Kasumi-1 (cell line): ENCODE measurements at regions not wholly inside any gene's neighbourhood (a gene's known extent, or its start where the extent isn't known, plus 50 kb on each side); places are given as distances from the start of the nearest gene placed in this dataset.

ENCODE experiments used
- DNase-seq, 2 experiments: peaks; one replicate each; lab custom pipeline; 2025; lab: John Stamatoyannopoulos, UW

DNA sequence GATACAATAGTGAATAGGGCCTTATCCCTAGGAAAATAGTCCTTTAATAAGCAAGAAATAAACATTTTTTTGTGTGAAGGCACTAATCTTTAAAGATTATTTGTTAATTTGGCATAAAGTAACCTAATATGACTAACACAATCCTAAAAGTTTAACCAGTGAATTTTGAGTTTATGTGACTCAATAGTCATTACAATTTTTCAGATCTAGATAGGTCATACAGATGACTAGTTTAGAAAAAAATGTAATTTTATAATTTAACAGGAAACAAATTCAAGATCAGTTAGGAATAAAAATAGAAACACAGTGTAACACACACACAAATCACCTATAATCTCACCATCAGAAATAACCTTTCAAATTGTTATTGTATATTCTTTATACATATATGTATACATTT, 620.7 kb upstream of the ALCAM start:
- DNase-seq, result no peak

GRCh38 chr3:104750581-104750980, 616.1 kb upstream of the ALCAM start:
- no peak for DNase-seq

DNA sequence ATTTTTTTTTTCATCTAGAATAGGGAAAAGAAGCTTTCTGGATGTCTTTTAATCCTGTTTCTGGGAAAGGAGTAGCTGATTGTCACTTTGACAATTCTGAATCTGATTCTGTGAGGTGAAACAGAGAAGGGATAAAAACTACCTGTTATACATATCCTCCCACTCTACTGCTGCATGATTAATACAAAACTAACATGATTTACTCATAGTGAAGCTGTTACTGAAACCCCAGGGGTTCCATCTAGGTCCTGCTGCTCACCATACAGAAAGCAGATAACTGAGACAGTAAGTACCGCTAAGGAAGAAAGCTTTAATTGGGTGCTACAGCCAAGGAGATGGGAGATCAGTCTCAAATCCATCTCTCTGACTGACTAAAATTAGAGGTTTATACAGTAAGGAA, 610.9 kb upstream of the ALCAM start:
- no peak for DNase-seq

- no peak for DNase-seq
Measured at GRCh38 chr3:104763007-104763406, 603.7 kb upstream of the ALCAM start.

GRCh38 chr3:104764496-104764895, 602.2 kb upstream of the ALCAM start:
- DNase-seq, result no peak

DNA sequence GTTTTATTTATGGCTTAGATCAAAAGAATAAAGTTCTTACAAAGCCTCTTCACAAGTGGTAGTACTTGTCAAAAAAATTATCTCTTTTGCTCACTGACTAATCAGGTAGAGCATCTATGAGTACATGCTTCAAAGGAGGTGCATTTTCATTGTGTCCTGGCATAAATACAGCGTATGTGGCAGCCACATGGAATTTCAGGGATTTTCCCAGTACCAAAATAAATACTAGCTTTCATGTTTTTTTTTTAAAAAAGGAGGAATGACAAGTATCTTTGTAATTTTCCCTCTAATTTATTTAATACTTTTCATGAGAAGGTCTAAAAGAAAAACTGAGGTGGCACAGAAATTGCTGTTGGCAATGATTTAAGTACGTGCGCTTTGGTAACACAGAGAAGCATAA, 597.8 kb upstream of the ALCAM start:
- no peak for DNase-seq

- DNase-seq, result no peak
Measured at GRCh38 chr3:104779324-104779723, 587.4 kb upstream of the ALCAM start.

DNA sequence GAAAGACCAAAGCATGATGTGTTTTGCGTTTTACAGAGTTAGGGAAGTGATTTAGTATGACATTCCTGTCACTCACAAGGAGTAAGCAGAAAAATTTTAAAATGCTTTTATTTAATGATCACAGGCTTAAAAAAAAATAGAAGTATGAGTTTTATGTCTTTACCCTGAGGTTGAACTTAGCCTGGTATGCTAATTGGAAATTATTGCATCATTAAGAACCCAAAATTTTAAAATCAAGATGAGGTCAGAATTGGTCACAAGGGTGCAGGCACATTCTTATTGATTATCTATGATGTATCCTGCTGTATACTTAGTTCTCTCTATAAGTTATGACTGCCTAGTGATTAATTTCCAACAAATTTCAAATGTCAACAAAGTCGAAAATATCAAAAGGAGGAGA, 585.6 kb upstream of the ALCAM start:
- no peak for DNase-seq

GRCh38 chr3:104785947-104786346, 580.8 kb upstream of the ALCAM start:
- no peak for DNase-seq

GRCh38 chr3:104787306-104787705, 579.4 kb upstream of the ALCAM start:
- DNase-seq, result no peak

DNA sequence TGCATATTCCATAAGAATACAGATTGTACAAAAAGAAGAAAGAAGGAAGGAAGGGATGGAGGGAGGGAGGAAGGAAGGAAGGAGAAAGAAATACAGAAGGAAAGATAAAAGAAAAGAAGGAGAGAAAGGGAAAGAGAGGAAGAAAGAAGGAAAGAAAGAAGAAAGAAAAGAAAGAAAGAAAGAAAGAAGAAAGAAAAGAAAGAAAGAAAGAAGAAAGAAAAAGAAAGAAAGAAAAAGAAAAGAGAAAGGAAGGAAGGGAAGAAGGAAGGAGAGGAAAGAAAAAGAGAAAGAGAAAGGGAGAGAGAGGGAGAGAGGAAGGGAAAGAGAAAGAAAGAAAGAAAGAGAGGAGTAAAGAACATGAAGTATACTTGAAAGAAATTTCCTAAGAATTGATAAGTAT, 577.9 kb upstream of the ALCAM start:
- no peak for DNase-seq

DNA sequence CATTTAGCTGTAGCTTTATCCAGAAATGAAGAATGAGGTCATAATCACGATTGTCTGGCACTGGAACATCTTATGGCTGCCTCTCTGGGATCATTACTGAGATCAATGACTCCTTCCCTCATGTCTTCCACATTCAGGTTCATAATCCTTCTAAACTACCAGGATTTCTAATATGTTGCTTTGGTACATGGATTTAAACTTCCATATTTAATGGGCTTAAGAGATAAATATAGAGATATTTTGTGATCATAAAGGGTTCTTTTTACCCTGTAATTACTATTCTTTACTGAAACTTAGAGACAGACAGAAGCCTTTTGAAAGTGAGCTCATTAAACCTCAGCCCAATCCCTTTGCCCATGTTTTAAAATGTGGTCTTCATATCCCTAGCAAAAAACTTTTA, 575.4 kb upstream of the ALCAM start:
- DNase-seq, result no peak

GRCh38 chr3:104796556-104796955, 570.2 kb upstream of the ALCAM start:
- DNase-seq, result no peak

GRCh38 chr3:104805042-104805441, 561.7 kb upstream of the ALCAM start:
- DNase-seq, result no peak

- no peak for DNase-seq
Measured at GRCh38 chr3:104805508-104805907, 561.2 kb upstream of the ALCAM start.

DNA sequence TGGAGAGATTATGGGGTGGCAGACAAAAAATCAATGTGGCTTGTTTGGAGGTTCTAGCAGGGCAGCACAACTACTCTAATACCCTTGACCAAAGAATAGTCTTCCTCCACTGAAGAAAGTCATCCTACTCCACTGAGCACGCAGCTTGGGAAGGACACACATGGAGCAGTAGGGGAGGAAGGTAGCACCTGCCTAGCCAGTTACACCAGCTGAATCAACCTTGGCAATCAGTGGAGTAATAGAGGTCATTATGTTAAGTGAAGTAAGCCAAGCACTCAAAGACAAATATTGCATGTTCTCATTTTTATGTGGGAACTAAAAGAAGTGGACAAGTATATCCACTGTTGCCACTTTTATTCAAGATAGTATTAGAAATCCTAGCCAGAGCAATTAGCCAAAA, 555.8 kb upstream of the ALCAM start:
- DNase-seq, result no peak

GRCh38 chr3:104816008-104816407, 550.7 kb upstream of the ALCAM start:
- no peak for DNase-seq

GRCh38 chr3:104816716-104817115, 550.0 kb upstream of the ALCAM start:
- DNase-seq, result no peak

DNA sequence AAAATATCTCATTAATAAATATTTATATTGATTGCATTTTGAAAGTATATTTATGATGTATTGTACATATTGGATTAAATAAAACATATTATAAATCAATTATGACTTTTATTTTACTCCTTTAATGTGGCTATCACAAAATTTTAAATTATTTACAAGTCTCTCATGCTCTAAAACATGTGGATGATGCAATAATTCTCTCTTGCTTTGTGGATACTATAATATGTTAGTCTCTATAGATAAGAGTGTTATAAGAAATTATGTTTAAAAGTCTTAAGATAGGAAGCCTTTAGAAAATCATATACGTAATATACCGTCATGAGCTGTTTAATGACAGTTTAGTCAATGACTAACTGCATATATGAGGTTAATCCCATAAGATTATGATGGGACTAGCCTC, 547.4 kb upstream of the ALCAM start:
- no peak for DNase-seq

GRCh38 chr3:104820959-104821358, 545.8 kb upstream of the ALCAM start:
- no peak for DNase-seq

GRCh38 chr3:104825116-104825515, 541.6 kb upstream of the ALCAM start:
- no peak for DNase-seq

DNA sequence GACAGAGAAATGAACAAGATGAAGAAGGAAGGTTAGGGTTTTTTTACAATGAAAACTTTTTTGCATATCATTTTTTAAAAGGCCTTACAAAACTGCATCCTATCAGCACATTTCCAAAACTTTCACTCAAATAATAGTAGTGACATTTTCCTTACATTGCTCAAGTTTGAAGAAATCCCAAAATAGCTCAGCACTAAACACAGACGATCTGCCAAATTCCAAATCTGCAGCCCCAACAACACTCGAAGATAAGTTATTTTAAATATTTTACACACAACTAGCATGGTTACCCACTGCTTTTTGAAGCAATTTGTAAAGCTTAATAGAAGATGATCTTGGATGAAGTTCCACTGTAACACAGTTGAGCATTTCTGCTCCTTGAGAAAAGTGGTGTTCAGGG, 535.6 kb upstream of the ALCAM start:
- no peak for DNase-seq

DNA sequence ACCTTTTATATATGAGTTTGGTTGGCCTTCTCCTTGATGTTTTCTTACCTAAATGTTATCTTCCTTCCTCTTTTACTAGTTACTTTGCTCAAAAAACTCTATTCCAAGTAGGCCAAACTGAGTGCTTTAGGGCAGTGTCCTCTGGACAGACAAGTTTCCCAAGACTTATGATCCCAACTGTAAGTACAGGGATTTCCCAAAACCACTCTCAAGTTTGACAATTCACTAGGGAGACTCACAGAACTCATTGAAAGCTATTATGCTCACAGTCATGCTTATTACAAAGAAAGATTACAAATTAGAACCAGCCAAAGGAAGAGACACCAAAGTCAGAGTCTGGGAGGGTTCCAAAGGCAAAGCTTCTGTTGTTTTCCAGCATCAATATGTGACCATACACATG, 534.2 kb upstream of the ALCAM start:
- DNase-seq, result no peak

DNA sequence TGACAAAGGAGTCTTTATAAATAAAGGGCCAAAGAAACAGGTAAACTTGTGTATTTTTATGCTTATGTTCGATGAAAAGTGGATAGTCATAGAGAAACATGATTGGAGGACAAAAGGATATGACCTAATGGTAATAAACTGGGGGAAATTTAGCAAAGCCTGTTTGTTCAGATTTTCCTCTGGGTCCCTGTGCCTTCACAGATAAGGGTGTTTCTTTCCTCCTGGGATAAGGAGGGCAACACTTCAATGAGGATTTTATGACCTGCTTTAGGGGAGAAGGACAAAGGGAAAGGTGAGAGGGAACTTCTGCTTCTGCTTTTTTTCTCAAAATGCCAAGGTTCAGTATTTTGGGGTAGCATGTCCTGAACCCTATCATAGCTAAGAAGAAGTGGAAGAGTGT, 531.3 kb upstream of the ALCAM start:
- DNase-seq, result no peak

GRCh38 chr3:104846270-104846669, 520.4 kb upstream of the ALCAM start:
- no peak for DNase-seq
